ENCODE measurements at regions not wholly inside any gene's neighbourhood (a gene's known extent, or its start where the extent isn't known, plus 50 kb on each side); places are given as distances from the start of the nearest gene placed in this dataset.

DNA sequence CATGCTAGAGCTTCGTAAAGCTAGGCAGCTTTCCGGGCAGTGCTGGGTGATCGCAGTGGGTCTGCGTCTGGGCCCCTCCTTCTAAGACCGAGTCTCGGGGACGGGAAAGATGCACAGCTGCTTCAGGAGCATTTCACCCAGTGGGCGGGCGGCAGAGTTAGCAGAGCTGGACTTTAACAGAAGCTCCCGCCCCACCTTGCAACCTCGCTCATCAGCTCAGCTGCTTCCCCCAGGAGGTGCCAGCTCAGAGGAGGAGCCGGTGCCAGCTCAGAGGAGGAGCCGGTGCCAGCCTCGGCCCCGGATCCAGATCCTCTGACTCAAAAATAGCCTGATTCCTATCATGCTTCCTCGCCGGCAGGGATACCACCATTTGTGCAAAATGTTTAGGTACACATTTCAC, 94.5 kb upstream of the RPS6KA2 start:
- Histone ChIP-seq H3K4me1 (ENCODE audit: insufficient read depth, low read length, poor library complexity, severe bottlenecking) (no peaks in the 10 kb centered on the region), H3K4me3 (ENCODE audit: low read length, poor library complexity, severe bottlenecking) (no peak overlapping the region), H3K9me3 (ENCODE audit: insufficient read depth, low read depth, low read length) (no peaks in the 10 kb centered on the region), H4K20me1 (ENCODE audit: insufficient read depth, low read length, poor library complexity, severe bottlenecking) (no peaks in the 10 kb centered on the region), H2AFZ (ENCODE audit: low read length) (no peak overlapping the region), H3K9ac (ENCODE audit: low read depth, low read length, poor library complexity, severe bottlenecking) (no peak overlapping the region), H3K4me2 (ENCODE audit: low read depth, low read length, poor library complexity, severe bottlenecking) (no peak overlapping the region), H3K79me2 (ENCODE audit: insufficient read depth, low read length) (no peaks in the 10 kb centered on the region), H3K36me3 (ENCODE audit: insufficient read depth, low read length) (no peaks in the 10 kb centered on the region), H3K27me3 (ENCODE audit: insufficient read depth, low read length, poor library complexity, severe bottlenecking) (no peaks in the 10 kb centered on the region), H3K9me2 (replicated peaks; ENCODE audit: low read depth, low read length) (no peaks in the 10 kb centered on the region), H3F3A (ENCODE audit: low read depth) (no peaks in the 10 kb centered on the region)
- TF ChIP-seq, protein P1, sequence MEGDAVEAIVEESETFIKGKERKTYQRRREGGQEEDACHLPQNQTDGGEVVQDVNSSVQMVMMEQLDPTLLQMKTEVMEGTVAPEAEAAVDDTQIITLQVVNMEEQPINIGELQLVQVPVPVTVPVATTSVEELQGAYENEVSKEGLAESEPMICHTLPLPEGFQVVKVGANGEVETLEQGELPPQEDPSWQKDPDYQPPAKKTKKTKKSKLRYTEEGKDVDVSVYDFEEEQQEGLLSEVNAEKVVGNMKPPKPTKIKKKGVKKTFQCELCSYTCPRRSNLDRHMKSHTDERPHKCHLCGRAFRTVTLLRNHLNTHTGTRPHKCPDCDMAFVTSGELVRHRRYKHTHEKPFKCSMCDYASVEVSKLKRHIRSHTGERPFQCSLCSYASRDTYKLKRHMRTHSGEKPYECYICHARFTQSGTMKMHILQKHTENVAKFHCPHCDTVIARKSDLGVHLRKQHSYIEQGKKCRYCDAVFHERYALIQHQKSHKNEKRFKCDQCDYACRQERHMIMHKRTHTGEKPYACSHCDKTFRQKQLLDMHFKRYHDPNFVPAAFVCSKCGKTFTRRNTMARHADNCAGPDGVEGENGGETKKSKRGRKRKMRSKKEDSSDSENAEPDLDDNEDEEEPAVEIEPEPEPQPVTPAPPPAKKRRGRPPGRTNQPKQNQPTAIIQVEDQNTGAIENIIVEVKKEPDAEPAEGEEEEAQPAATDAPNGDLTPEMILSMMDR (conservative IDR thresholded peaks at IDR 0.05; ENCODE audit: low read length) = no peak
- no peak for TF ChIP-seq EZH2phosphoT487 (IDR thresholded peaks at IDR 0.05; ENCODE audit: borderline replicate concordance)

DNA sequence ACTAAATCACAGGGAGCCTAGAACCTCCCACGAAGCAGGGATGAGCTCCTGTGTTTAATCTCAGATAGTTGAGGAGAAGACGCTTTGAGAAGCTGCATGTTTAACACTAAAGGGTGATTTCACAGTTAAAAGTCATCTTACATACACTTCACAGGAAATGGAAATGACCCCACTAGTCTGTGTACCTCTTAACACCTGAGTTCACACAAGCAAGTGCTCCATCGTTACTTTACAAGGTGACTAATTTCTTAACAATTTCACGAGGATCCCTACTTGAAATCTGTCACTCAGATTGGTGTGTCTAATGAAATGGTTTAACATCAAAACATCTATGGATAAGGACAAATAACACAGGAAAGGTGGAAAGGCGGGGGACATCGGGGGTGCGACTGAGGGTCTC, 93.8 kb upstream of the RPS6KA2 start:
- TF ChIP-seq EZH2phosphoT487 (IDR thresholded peaks at IDR 0.05; ENCODE audit: borderline replicate concordance) = no peak
- TF ChIP-seq, protein P1 (conservative IDR thresholded peaks at IDR 0.05; ENCODE audit: low read length) = no peak
- H3F3A ChIP-seq (ENCODE audit: low read depth) = no peaks in the 10 kb centered on the region
- no peak overlapping the region for H3K9ac ChIP-seq (ENCODE audit: low read depth, low read length, poor library complexity, severe bottlenecking)
- H3K9me3 ChIP-seq (ENCODE audit: insufficient read depth, low read depth, low read length) = no peaks in the 10 kb centered on the region
- no peak overlapping the region for H2AFZ ChIP-seq (ENCODE audit: low read length)
- H3K4me3 ChIP-seq (ENCODE audit: low read length, poor library complexity, severe bottlenecking) = no peak overlapping the region
- H3K79me2 ChIP-seq (ENCODE audit: insufficient read depth, low read length) = no peaks in the 10 kb centered on the region
- no peaks in the 10 kb centered on the region for H3K4me1 ChIP-seq (ENCODE audit: insufficient read depth, low read length, poor library complexity, severe bottlenecking)
- no peaks in the 10 kb centered on the region for H4K20me1 ChIP-seq (ENCODE audit: insufficient read depth, low read length, poor library complexity, severe bottlenecking)
- H3K4me2 ChIP-seq (ENCODE audit: low read depth, low read length, poor library complexity, severe bottlenecking) = no peak overlapping the region
- no peaks in the 10 kb centered on the region for H3K9me2 ChIP-seq (replicated peaks; ENCODE audit: low read depth, low read length)
- H3K27me3 ChIP-seq (ENCODE audit: insufficient read depth, low read length, poor library complexity, severe bottlenecking) = no peaks in the 10 kb centered on the region
- no peaks in the 10 kb centered on the region for H3K36me3 ChIP-seq (ENCODE audit: insufficient read depth, low read length)

DNA sequence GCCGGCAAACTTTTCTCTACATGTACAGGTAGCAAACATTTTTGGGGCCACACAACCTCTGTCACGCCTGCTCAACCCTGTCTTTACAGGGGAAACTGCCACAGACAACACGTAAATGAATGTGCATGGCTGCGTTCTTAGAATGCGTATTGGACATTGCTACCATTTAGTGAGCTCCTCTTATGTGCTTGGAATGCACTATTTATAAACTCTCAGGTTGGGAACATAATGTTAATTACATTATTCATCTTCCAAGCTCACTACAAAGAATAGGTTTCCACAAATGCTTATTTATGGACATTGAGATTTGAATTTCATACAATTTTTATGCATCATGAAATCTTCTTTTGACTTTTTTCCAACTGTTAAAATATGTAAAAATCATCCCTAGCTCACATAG, 92.0 kb upstream of the RPS6KA2 start:
- H3K4me2 ChIP-seq (ENCODE audit: low read depth, low read length, poor library complexity, severe bottlenecking) = no peak overlapping the region
- H3K79me2 ChIP-seq (ENCODE audit: insufficient read depth, low read length) = no peaks in the 10 kb centered on the region
- H4K20me1 ChIP-seq (ENCODE audit: insufficient read depth, low read length, poor library complexity, severe bottlenecking) = no peaks in the 10 kb centered on the region
- TF ChIP-seq EZH2phosphoT487 (IDR thresholded peaks at IDR 0.05; ENCODE audit: borderline replicate concordance) = no peak
- TF ChIP-seq, protein P1 (conservative IDR thresholded peaks at IDR 0.05; ENCODE audit: low read length) = no peak
- H3F3A ChIP-seq (ENCODE audit: low read depth) = no peaks in the 10 kb centered on the region
- no peaks in the 10 kb centered on the region for H3K4me1 ChIP-seq (ENCODE audit: insufficient read depth, low read length, poor library complexity, severe bottlenecking)
- no peaks in the 10 kb centered on the region for H3K9me3 ChIP-seq (ENCODE audit: insufficient read depth, low read depth, low read length)
- no peaks in the 10 kb centered on the region for H3K9me2 ChIP-seq (replicated peaks; ENCODE audit: low read depth, low read length)
- H3K4me3 ChIP-seq (ENCODE audit: low read length, poor library complexity, severe bottlenecking) = no peak overlapping the region
- H3K9ac ChIP-seq (ENCODE audit: low read depth, low read length, poor library complexity, severe bottlenecking) = no peak overlapping the region
- no peaks in the 10 kb centered on the region for H3K27me3 ChIP-seq (ENCODE audit: insufficient read depth, low read length, poor library complexity, severe bottlenecking)
- no peaks in the 10 kb centered on the region for H3K36me3 ChIP-seq (ENCODE audit: insufficient read depth, low read length)
- H2AFZ ChIP-seq (ENCODE audit: low read length) = no peak overlapping the region

All from Loucy (cell line).